Activated T-cell treated with anti-CD3 and anti-CD28 coated beads for 24 hours (primary cell): ENCODE measurements at regions not wholly inside any gene's neighbourhood (a gene's known extent, or its start where the extent isn't known, plus 50 kb on each side); places are given as distances from the start of the nearest gene placed in this dataset.
"Not testable (repeated sequence)": the region's sequence is repeated elsewhere in the genome, so short reads cannot be mapped to it uniquely, and the experiment has no call there.

Experiments used
- DNase-seq: peaks from one replicate; pipeline ENCODE4 v3.0.0-alpha.2; 2020; ENCODE audit warnings: low read depth

GRCh38 chr15:70576696-70577095 lies 186.7 kb downstream of the UACA start:
- no peak for DNase-seq

- DNase-seq = no peak
These were observed 187.1 kb downstream of the UACA start for GRCh38 chr15:70576276-70576675.

- DNase-seq = no peak
These were observed 187.8 kb downstream of the UACA start for GRCh38 chr15:70575231-70576226.

- not testable (repeated sequence) for DNase-seq
These were observed 189.0 kb downstream of the UACA start for GRCh38 chr15:70574325-70574724.

- no peak for DNase-seq
These were observed 190.1 kb downstream of the UACA start for GRCh38 chr15:70573121-70573850.

GRCh38 chr15:70569714-70570231 lies 193.6 kb downstream of the UACA start:
- no peak for DNase-seq

GRCh38 chr15:70569091-70569713 lies 194.2 kb downstream of the UACA start:
- DNase-seq = no peak

- DNase-seq = no peak
These were observed 196.4 kb downstream of the UACA start for GRCh38 chr15:70566989-70567388.

- DNase-seq = no peak
These were observed 197.1 kb downstream of the UACA start for GRCh38 chr15:70566047-70566835.

- no peak for DNase-seq
These were observed 199.7 kb downstream of the UACA start for GRCh38 chr15:70563561-70564095.

GRCh38 chr15:70562906-70563305 lies 200.5 kb downstream of the UACA start:
- DNase-seq = no peak

GRCh38 chr15:70561885-70562284 lies 201.5 kb downstream of the UACA start:
- no peak for DNase-seq

GRCh38 chr15:70560617-70561328 lies 202.6 kb downstream of the UACA start:
- DNase-seq = no peak

- peak; percentile 41 for DNase-seq
These were observed 203.8 kb downstream of the UACA start for GRCh38 chr15:70559265-70560239.

GRCh38 chr15:70558406-70559264 lies 204.7 kb downstream of the UACA start:
- DNase-seq = no peak

- no peak for DNase-seq
These were observed 205.7 kb downstream of the UACA start for GRCh38 chr15:70557521-70558258.

GRCh38 chr15:70556779-70557178 lies 206.6 kb downstream of the UACA start:
- no peak for DNase-seq
